Activated naive CD4-positive, alpha-beta T cell treated with Interleukin-2 at 50 U/mL for 16 hours (primary cell): ENCODE measurements at regions not wholly inside any gene's neighbourhood (a gene's known extent, or its start where the extent isn't known, plus 50 kb on each side); places are given as distances from the start of the nearest gene placed in this dataset.

Experiments
- DNase-seq: peaks from one replicate; pipeline ENCODE4 v3.0.0-alpha.2; 2020

GRCh38 chr12:124406043-124406442 lies 111.2 kb downstream of the RFLNA start:
- no peak for DNase-seq

- DNase-seq: no peak
These were observed 110.7 kb downstream of the RFLNA start for GRCh38 chr12:124405592-124405991.

GRCh38 chr12:124405151-124405550 lies 110.3 kb downstream of the RFLNA start:
- no peak for DNase-seq

GRCh38 chr12:124404162-124404784 lies 109.4 kb downstream of the RFLNA start:
- DNase-seq: no peak

GRCh38 chr12:124403273-124403672 lies 108.4 kb downstream of the RFLNA start:
- DNase-seq: no peak

- DNase-seq: no peak
These were observed 107.6 kb downstream of the RFLNA start for GRCh38 chr12:124402248-124403066.

GRCh38 chr12:124401704-124402221 lies 106.9 kb downstream of the RFLNA start:
- no peak for DNase-seq

GRCh38 chr12:124400124-124400523 lies 105.2 kb downstream of the RFLNA start:
- DNase-seq: no peak

- peak; percentile 28 for DNase-seq
These were observed 104.7 kb downstream of the RFLNA start for GRCh38 chr12:124399622-124400021.

GRCh38 chr12:124398578-124399227 lies 103.8 kb downstream of the RFLNA start:
- no peak for DNase-seq

- no peak for DNase-seq
These were observed 103.1 kb downstream of the RFLNA start for GRCh38 chr12:124397807-124398577.

GRCh38 chr12:124397399-124397679 lies 102.4 kb downstream of the RFLNA start:
- no peak for DNase-seq

GRCh38 chr12:124396544-124397398 lies 101.9 kb downstream of the RFLNA start:
- DNase-seq: no peak

GRCh38 chr12:124395986-124396385 lies 101.1 kb downstream of the RFLNA start:
- no peak for DNase-seq

- DNase-seq: no peak
These were observed 100.4 kb downstream of the RFLNA start for GRCh38 chr12:124395284-124395752.

GRCh38 chr12:124394462-124395128 lies 99.7 kb downstream of the RFLNA start:
- no peak for DNase-seq

- DNase-seq: no peak
These were observed 98.9 kb downstream of the RFLNA start for GRCh38 chr12:124393831-124394230.

- no peak for DNase-seq
These were observed 98.5 kb downstream of the RFLNA start for GRCh38 chr12:124393414-124393790.

GRCh38 chr12:124392667-124393413 lies 97.9 kb downstream of the RFLNA start:
- DNase-seq: no peak

- no peak for DNase-seq
These were observed 97.4 kb downstream of the RFLNA start for GRCh38 chr12:124392271-124392666.
